GM12878 (cell line): ENCODE measurements at regions not wholly inside any gene's neighbourhood (a gene's known extent, or its start where the extent isn't known, plus 50 kb on each side); places are given as distances from the start of the nearest gene placed in this dataset.

Experiments
- ATAC-seq: fragments of 200-7000 bp; cut with Tn5 transposase; 3 replicates; pipeline ENCODE4 v1.9.1; 2020; ENCODE audit warnings: mild to moderate bottlenecking, moderate library complexity
- BruUV-seq: library from RNA; stranded (reverse); fragments of 400-500 nt; replicated peaks from 2 replicates; lab custom pipeline; 2021; lab: Mats Ljungman, UMichigan
- CTCF ChIA-PET: fragments of 300-600 bp; sonication (Branson Sonifier 250); formaldehyde crosslinking; extraction: SDS; loops from one replicate; lab custom pipeline; 2021; ENCODE audit warnings: inconsistent platforms; lab: Yijun Ruan, JAX
- POLR2A ChIA-PET: fragments of 350-600 bp; formaldehyde crosslinking; extraction: SDS; loops from one replicate; lab custom pipeline; 2021; ENCODE audit warnings: inconsistent platforms; lab: Charles Lee
- RAD21 ChIA-PET: fragments of 300-600 bp; sonication (Branson Sonifier 250); formaldehyde crosslinking; loops from one replicate; lab custom pipeline; 2023; ENCODE audit warnings: antibody characterized with exemption; ENCODE audit not compliant: unreplicated experiment; lab: Charles Lee
- SMC1A ChIA-PET: fragments of 300-600 bp; sonication (Branson Sonifier 250); formaldehyde crosslinking; loops from one replicate; lab custom pipeline; 2023; ENCODE audit not compliant: unreplicated experiment, uncharacterized antibody; lab: Charles Lee
- DNase-seq: peaks from one replicate; pipeline ENCODE4 v3.0.0-alpha.2; 2011; ENCODE audit warnings: low read depth, low spot score
- FAIRE-seq: peaks from 3 replicates; lab custom pipeline; 2011; peaks lifted over from hg19 to GRCh38; lab: Jason Lieb, UNC
- H2AFZ ChIP-seq: 2 replicates; pipeline ENCODE4 v1.6.0; 2011; ENCODE audit warnings: low read depth, low read length, control low read depth; ENCODE audit not compliant: control insufficient read depth
- H3K27ac ChIP-seq: 2 replicates; pipeline ENCODE4 v1.5.1; 2011; ENCODE audit warnings: control low read depth; ENCODE audit not compliant: control insufficient read depth, insufficient read depth
- H3K27me3 ChIP-seq, 2 experiments: replicated peaks in 1 of 2; 2 replicates each; pipeline versions ENCODE4 v1.6.0 to v1.6.1; 2011; ENCODE audit warnings: low read length in 1 of 2; ENCODE audit not compliant: control insufficient read depth in 2 of 2, insufficient read depth in 2 of 2
- H3K36me3 ChIP-seq, 2 experiments: 2 replicates each; pipeline ENCODE4 v1.5.1; 2011; ENCODE audit warnings: low read length in 1 of 2; ENCODE audit not compliant: control insufficient read depth in 2 of 2, insufficient read depth in 2 of 2
- H3K4me1 ChIP-seq: 2 replicates; pipeline ENCODE4 v1.6.1; 2011; ENCODE audit warnings: mild to moderate bottlenecking, low read length, moderate library complexity, mixed read lengths; ENCODE audit not compliant: control insufficient read depth, insufficient read depth
- H3K4me2 ChIP-seq: 2 replicates; pipeline ENCODE4 v1.6.0; 2011; ENCODE audit warnings: control low read depth; ENCODE audit not compliant: control insufficient read depth, insufficient read depth
- H3K4me3 ChIP-seq: fragments of 200-600 bp; sonication (generic); 2 replicates; pipeline ENCODE4 v1.5.1; 2016
- H3K79me2 ChIP-seq: 2 replicates; pipeline ENCODE4 v1.6.0; 2011; ENCODE audit warnings: low read length; ENCODE audit not compliant: control insufficient read depth, insufficient read depth
- H3K9ac ChIP-seq: 2 replicates; pipeline ENCODE4 v1.8.0; 2011; ENCODE audit warnings: low read length, control low read depth, mixed read lengths; ENCODE audit not compliant: control insufficient read depth, insufficient read depth
- H3K9me3 ChIP-seq: replicated peaks from 3 replicates; pipeline ENCODE4 v1.5.1; 2011; ENCODE audit warnings: mild to moderate bottlenecking, low read length; ENCODE audit not compliant: control insufficient read depth, insufficient read depth
- H4K20me1 ChIP-seq: 2 replicates; pipeline ENCODE4 v1.6.0; 2011; ENCODE audit not compliant: control insufficient read depth, insufficient read depth
- BHLHE40 ChIP-seq, 2 experiments: fragments of 450-650 bp in 1 of 2; IDR thresholded peaks; 2 replicates each; pipeline ENCODE4 v1.6.1; 2011 to 2017; ENCODE audit warnings: low read depth in 2 of 2, borderline replicate concordance in 1 of 2, improper control_type of control experiment in 1 of 2, low read length in 1 of 2, mild to moderate bottlenecking in 1 of 2
- ETV6 ChIP-seq, 2 experiments: fragments of 450-650 bp in 1 of 2; IDR thresholded peaks in 1 of 2; conservative IDR thresholded peaks in 1 of 2; 2 replicates each; pipeline ENCODE4 v1.6.1; 2014; ENCODE audit warnings: antibody characterized with exemption in 1 of 2, borderline replicate concordance in 1 of 2, low read depth in 1 of 2, mild to moderate bottlenecking in 1 of 2, moderate library complexity in 1 of 2
- HDAC2 ChIP-seq: fragments of 200-600 bp; sonication (generic); IDR thresholded peaks from 2 replicates; pipeline ENCODE4 v1.6.1; 2017
- TAF1 ChIP-seq: IDR thresholded peaks from 2 replicates; pipeline ENCODE4 v1.6.1; 2011; ENCODE audit warnings: mild to moderate bottlenecking, low read depth, low read length, borderline replicate concordance
- ZBTB11 ChIP-seq: fragments of 450-650 bp; formaldehyde crosslinking; IDR thresholded peaks from 2 replicates; pipeline ENCODE4 v1.5.0; 2022; ENCODE audit warnings: mild to moderate bottlenecking, missing genetic modification characterization
- ZZZ3 ChIP-seq: IDR thresholded peaks from 2 replicates; pipeline ENCODE4 v1.6.1; 2011; ENCODE audit warnings: low read depth; ENCODE audit not compliant: control insufficient read depth, insufficient read length
- in situ Hi-C: fragments of 300-500 bp; cut with MboI; formaldehyde crosslinking; loops from 9 replicates; pipeline ENCODE4 v1.14.3; 2018; ENCODE audit warnings: mixed read lengths
- intact Hi-C: fragments of 100-400 bp; cut with micrococcal nuclease; formaldehyde crosslinking; loops from one replicate; pipeline ENCODE4 v1.14.2; 2022; ENCODE audit not compliant: unreplicated experiment

- intact Hi-C loops: no loop called here
- no peak overlapping the region for H2AFZ ChIP-seq
- no peaks in the 10 kb centered on the region for H4K20me1 ChIP-seq
- ATAC-seq (no peak), FAIRE-seq (no peak), DNase-seq (no peak)
- ChIA-PET POLR2A (no interaction called here), SMC1A (no interaction called here), RAD21 (no interaction called here), CTCF (interaction anchor here (0.6 kb wide), 1 partner anchor 235 kb away, joined by 3 read pairs; no protein-coding TSS in a partner anchor)
- no peak overlapping the region for H3K9ac ChIP-seq
- H3K27me3 ChIP-seq: no peaks in the 10 kb centered on the region
- H3K79me2 ChIP-seq: no peaks in the 10 kb centered on the region
- H3K36me3 ChIP-seq: no peaks in the 10 kb centered on the region
- H3K4me3 ChIP-seq: no peak overlapping the region
- no peaks in the 10 kb centered on the region for H3K9me3 ChIP-seq
- H3K4me2 ChIP-seq: no peak overlapping the region
- no peak for TF ChIP-seq ZZZ3
- TF ChIP-seq TAF1: no peak
- TF ChIP-seq ETV6 (conservative IDR thresholded peaks at IDR 0.05 in 1 of 2, IDR thresholded peaks at IDR 0.05 in 1 of 2; ENCODE audit: borderline replicate concordance in 1 of 2, low read depth in 1 of 2): no peak
- no peak for TF ChIP-seq HDAC2
- no peak for TF ChIP-seq ZBTB11
- no peak for TF ChIP-seq BHLHE40 (IDR thresholded peaks at IDR 0.05; ENCODE audit: borderline replicate concordance in 1 of 2, low read depth in 2 of 2, low read length in 1 of 2)
- H3K4me1 ChIP-seq: peaks cover 3% of the 10 kb centered on the region; the same call in 1 of the 2 replicates
- in situ Hi-C loops: no loop called here
- H3K27ac ChIP-seq: no peak overlapping the region
- BruUV-seq: no TSS peak
These were observed 309.7 kb upstream of the DYNLRB2 start for GRCh38 chr16:80231121-80231520.
